ENCODE measurements at regions not wholly inside any gene's neighbourhood (a gene's known extent, or its start where the extent isn't known, plus 50 kb on each side); places are given as distances from the start of the nearest gene placed in this dataset.

- no peak for TF ChIP-seq CTCF (IDR thresholded peaks at IDR 0.05; ENCODE audit: borderline replicate concordance, insufficient read depth, low read depth, low read length)
- no peak overlapping the region for H3K4me3 ChIP-seq (ENCODE audit: low read depth, low read length)
Observed at GRCh38 chr5:164772122-164772521, 1266.7 kb downstream of the MAT2B start.

DNA sequence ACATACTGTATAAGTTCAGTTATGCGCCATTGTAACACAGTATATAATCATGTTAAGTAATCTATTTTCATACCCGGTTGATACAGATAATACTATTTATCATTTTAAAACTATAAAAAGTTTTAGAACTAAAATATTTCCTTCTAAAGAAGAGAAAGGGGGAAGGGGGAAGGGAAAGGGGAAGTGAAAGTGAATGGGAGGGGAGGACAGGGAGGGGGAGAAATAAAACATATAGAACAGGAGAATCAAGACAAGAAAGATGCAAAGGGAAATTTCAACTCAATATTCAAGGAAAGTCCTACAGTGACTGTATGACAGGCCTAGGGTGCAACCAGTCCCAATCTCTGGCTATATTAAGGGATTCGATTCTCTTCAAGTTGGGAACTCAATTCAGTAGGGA is 1278.8 kb downstream of the MAT2B start:
- TF ChIP-seq CTCF (IDR thresholded peaks at IDR 0.05; ENCODE audit: borderline replicate concordance, insufficient read depth, low read depth, low read length) = no peak
- no peak overlapping the region for H3K4me3 ChIP-seq (ENCODE audit: low read depth, low read length)

DNA sequence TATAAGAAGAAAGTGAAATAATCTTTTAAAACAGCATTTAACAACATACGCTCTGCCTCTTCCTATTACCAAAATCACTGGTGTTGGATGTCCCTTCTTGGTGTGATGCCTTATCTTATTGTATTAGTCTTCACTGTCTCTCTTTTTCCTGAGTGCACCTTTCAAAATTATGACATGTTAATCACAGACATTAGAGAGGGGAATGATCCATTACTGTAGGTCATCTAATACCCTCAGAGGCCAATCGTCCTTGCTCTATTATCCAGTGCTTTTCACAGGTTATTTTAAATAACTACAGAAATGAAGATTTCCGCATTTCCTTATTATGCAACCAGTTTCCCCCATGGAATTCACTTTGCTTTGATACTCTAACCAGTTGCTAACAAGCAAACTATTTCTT is 1292.7 kb downstream of the MAT2B start:
- TF ChIP-seq CTCF (IDR thresholded peaks at IDR 0.05; ENCODE audit: borderline replicate concordance, insufficient read depth, low read depth, low read length) = no peak
- H3K4me3 ChIP-seq (ENCODE audit: low read depth, low read length) = no peak overlapping the region

- no peak overlapping the region for H3K4me3 ChIP-seq (ENCODE audit: low read depth, low read length)
- TF ChIP-seq CTCF (IDR thresholded peaks at IDR 0.05; ENCODE audit: borderline replicate concordance, insufficient read depth, low read depth, low read length) = no peak
Observed at GRCh38 chr5:164799391-164799790, 1294.0 kb downstream of the MAT2B start.

- no peak for TF ChIP-seq CTCF (IDR thresholded peaks at IDR 0.05; ENCODE audit: borderline replicate concordance, insufficient read depth, low read depth, low read length)
- no peak overlapping the region for H3K4me3 ChIP-seq (ENCODE audit: low read depth, low read length)
Observed at GRCh38 chr5:164801910-164802309, 1296.5 kb downstream of the MAT2B start.

DNA sequence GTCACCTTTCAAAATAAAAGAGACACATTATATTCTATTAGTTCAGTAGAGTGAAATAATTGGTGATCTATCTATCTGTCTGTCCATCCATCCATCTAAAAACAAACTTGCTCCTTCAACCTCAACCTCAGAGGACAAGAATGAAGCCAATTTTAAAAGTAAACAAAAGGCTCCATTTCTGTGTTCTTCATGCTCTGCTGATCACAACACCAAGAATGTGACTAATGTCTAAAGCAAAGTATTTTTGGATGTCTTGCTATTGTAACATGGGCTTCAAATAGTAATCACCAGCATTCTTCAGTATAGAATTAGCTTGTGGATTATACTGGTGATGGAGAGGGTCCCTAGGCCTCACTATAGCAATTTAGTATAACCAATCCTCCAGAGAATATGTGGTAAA is 1304.4 kb downstream of the MAT2B start:
- no peak overlapping the region for H3K4me3 ChIP-seq (ENCODE audit: low read depth, low read length)
- TF ChIP-seq CTCF (IDR thresholded peaks at IDR 0.05; ENCODE audit: borderline replicate concordance, insufficient read depth, low read depth, low read length) = no peak

GRCh38 chr5:164818445-164818844 is 1313.0 kb downstream of the MAT2B start:
- no peak overlapping the region for H3K4me3 ChIP-seq (ENCODE audit: low read depth, low read length)
- TF ChIP-seq CTCF (IDR thresholded peaks at IDR 0.05; ENCODE audit: borderline replicate concordance, insufficient read depth, low read depth, low read length) = no peak

Measured in GM12875 (cell line).